ENCODE measurements at regions not wholly inside any gene's neighbourhood (a gene's known extent, or its start where the extent isn't known, plus 50 kb on each side); places are given as distances from the start of the nearest gene placed in this dataset.

GRCh38 chr14:53786045-53786444 is 170.6 kb downstream of the BMP4 start:
- TF ChIP-seq CTCF (conservative IDR thresholded peaks at IDR 0.05 in 1 of 2, IDR thresholded peaks at IDR 0.05 in 1 of 2; ENCODE audit: extremely low read depth in 1 of 2, insufficient read depth in 1 of 2, low read depth in 1 of 2, low read length in 2 of 2) (no peak), EZH2 (IDR thresholded peaks at IDR 0.05; ENCODE audit: borderline replicate concordance, low read length) (no peak)
